Neural cell (in vitro differentiated cells): ENCODE measurements at regions not wholly inside any gene's neighbourhood (a gene's known extent, or its start where the extent isn't known, plus 50 kb on each side); places are given as distances from the start of the nearest gene placed in this dataset.

Experiments
- small RNA-seq, 3 experiments: library from RNA; depleted of rRNA; stranded (forward); fragments of <200 nt; gene quantifications; one replicate each; pipeline ENCODE3, GENCODE V24; 2012

Small RNA genes lying in the stretch of these regions (small RNA-seq; reads per million reads assigned to genes)
- 0 to 0.41 (median 0.10) reads per million in 3 experiments for gene RF00012
